NCI-H1436 (cell line): ENCODE measurements at regions not wholly inside any gene's neighbourhood (a gene's known extent, or its start where the extent isn't known, plus 50 kb on each side); places are given as distances from the start of the nearest gene placed in this dataset.
"Not testable (repeated sequence)": the region's sequence is repeated elsewhere in the genome, so short reads cannot be mapped to it uniquely, and the experiment has no call there.

Source experiments
- DNase-seq: peaks from one replicate; lab custom pipeline; 2025; lab: John Stamatoyannopoulos, UW

DNA sequence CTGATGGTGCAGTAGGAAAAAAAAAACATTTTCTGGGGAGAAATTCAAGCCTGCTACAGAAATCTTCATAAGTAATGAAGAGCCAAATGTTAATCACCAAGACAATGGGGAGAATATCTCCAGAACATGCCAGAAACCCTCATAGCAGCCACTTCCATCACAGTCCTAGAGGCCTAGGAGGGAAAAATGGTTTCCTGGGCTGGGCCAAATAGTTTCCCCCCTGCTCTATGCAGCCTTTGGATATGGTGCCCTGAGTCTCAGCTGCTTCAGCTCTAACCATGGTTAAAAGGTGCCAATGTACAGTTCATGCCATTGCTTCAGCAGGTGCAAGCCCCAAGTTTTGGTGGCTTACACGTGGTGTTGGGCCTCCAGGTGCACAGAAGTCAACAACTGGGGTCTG lies 113.1 kb downstream of the ZNF648 start:
- no peak for DNase-seq

DNA sequence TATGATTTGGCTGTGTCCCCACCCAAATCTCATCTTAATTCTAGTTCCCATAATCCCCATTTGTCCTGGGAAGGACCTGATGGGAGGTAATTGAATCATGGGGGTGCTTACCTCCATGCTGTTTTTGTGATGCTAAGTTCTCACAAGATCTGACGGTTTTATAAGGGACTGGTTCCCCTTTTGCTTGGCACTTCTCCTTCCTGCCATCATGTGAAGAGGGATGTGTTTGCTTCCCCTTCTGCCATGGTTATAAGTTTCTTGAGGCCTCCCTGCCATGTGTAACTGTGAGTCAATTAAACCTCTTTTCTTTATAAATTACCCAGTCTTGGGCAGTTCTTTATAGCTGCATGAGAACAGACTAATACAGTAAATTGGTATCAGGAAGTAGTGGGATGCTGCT lies 114.1 kb downstream of the ZNF648 start:
- no peak for DNase-seq

DNA sequence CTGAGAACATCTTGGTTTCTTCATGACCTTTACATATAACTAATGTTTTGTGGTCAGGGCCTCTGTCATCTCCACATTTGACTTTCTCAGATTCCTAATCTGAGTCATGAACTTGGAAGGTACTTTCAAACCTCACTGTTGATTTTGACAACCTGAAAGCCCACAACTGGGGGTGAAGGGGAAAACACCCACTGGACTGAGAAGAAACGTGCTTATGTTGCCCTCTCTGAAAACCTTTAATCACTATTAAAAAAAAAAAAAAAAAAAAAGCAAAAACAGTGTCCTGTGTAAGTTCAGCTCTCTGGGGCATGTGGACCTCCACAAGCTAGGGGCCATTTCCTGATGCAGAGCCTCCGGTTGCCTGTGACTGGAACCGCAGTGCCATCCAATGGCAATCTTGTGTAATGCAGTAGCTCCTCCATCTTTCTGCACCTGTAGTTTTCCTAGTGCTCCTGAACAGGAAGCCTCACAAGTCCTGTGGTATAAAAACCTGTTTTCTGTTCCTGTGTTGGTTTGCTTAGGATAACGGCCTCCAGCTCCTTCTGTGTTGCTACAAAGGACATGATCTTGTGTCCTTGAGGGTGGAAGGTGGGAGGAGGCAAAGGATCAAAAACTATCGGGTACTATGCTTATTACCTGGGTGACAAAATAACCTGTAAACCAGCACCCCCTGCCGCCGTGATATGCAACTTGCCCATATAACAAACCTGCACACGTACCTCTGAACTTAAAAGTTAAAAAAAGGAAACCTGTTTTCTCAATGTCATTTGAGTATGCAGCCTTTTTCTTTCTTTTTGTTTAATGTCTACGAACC lies 124.5 kb downstream of the ZNF648 start:
- peak; percentile 56 for DNase-seq

DNA sequence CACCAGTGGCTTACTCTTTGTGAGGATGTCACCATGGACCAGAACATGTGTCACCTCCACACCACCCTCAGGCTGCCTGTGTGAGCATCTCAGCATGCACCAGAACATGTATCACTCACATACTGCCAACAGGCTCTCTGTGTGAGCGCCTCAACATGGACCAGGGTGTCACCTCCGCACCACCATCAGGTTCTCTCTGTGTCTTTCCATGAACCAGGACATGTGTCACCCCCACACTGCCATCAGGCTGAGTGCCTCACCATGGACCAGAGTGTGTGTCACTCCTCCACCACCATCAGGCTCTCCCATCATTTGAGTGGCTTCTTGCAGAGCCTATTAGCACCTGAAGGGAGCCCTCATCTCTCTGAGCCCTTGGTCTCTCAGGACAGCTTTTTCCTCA lies 125.2 kb downstream of the ZNF648 start:
- no peak for DNase-seq

DNA sequence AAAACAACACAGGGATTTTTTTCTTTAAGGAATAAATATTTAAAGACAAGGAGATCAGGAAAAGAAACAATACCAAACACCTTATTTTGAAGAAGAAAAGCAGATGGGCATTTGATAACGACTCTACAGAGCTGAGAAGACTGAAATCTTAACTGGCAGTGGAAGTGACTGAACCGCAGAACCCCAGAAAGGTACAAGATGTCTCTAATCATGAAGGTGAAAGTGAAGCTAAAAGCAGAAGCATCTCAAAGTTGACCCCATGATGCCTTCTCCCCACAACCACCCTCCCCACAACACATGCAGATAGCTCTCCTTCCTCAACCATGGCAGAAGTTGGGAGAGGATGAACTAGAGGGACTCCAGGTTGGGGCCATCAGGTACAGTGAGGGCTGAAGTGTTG lies 129.6 kb downstream of the ZNF648 start:
- DNase-seq = no peak

DNA sequence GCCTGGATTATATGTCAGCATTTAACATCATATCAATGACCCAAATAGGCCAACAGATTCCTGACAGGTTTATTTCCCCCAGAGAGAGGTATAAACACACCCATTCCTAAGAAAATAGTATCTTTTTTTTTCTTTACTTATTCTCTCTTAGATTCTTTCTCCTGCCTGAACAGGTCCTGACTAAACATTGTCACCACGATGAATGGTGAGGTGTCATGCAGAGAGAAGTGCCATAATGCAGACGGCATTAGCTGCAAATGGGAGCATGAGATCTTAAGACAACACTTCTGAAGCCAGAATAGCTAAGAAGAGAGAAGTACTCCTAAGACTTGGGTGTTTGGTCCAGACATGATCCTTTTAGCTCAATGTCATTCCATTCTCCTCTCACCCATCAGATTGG lies 131.3 kb downstream of the ZNF648 start:
- no peak for DNase-seq

DNA sequence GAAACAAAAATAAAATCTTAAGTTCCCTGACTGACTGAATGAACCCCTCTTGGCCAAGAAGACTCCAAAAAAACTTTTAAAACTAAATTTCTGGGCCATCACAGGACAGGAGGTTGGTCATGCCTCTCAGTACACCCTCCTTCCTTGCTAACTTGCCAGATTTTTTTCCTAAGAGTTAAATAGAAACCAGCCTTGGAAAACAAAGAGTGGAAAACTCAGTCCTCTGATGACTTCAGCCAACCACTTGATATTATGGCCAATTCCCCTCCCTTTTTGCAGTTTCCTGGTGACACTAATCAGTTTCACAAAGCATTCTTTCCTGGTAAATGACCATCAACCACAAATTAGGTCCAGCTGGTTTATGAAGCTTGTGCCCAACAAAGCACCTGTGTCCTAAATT lies 134.8 kb downstream of the ZNF648 start:
- no peak for DNase-seq

DNA sequence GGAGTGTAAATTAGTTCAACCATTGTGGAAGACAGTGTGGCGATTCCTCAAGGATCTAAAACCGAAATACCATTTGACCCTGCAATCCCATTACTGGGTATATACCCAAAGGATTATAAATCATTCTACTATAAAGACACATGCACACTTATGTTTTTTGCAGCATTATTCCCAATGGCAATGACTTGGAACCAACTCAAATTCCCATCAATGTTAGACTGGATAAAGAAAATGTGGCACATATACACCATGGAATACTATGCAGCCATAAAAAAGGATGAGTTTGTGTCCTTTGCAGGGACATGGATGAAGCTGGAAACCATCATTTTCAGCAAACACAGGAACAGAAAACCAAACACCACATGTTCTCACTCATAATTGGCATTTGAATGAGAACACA lies 137.5 kb downstream of the ZNF648 start:
- not testable (repeated sequence) for DNase-seq

DNA sequence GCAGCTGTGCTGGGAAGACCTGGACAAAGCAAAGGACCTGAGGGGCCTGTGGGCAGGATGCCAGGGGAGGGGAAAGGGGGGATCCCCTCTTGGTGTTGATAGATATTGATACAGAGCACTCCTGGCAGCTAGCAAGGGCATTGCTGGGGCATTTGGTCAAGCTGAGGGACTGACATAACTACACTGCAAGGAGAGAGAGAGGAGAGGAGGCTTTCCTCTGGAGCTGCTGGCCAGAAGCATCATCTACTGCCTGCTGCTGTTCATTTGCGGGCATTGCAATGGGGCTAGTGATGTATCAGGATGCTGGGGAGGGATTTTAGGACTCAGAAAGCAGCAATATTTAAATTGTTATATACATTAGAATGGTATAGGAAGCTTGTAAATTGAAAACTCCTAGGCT lies 142.0 kb downstream of the ZNF648 start:
- DNase-seq = no peak

DNA sequence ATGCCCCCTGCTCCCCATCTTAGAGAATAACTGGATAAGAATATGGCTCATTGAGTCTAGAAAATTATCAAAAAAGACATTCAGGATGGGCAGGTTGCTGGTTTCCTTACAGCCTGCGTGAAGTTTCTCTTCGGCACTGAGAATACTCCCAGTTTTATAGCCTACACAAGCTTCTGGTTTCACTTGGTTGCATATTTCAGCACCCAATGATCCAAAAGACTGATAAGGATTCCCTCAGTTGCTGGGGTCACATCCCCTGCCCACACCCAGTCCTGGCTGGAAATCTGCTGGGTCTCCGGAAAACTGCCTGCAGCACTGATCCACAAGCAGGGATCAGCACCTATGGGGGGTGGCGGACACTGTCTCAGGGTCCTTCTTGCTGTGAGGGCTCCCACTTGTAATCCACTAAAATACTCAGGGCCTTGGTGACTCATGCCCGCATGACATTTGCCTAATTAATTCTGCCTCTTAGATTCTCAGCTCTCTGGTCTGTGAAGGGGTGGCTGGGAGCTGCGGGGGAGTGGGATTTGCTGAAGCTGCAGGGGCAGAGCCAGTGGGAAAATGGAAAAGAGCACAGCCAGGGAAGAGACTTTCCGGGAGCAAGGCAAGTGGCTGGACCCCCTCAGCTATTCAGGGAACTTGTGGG lies 142.5 kb downstream of the ZNF648 start:
- DNase-seq = no peak

DNA sequence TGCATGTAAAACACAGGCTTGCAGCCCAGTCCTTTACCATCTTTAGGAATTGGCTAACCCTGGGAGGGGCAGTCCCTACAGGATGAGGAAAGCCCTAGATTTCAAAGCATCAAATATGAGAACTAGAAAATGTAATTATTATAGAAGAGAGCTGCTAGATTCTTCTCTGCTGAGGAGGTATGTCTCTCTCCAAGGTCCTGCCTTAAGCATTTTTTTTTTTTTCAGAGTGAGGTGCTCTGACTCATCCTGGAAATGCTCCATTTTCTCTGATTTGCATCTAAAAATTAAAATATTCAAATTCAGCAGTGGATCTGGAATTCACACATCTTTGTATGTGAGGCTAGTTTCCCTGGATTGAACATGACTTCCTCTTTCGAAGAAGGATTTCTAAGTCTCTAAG lies 149.8 kb downstream of the ZNF648 start:
- no peak for DNase-seq

DNA sequence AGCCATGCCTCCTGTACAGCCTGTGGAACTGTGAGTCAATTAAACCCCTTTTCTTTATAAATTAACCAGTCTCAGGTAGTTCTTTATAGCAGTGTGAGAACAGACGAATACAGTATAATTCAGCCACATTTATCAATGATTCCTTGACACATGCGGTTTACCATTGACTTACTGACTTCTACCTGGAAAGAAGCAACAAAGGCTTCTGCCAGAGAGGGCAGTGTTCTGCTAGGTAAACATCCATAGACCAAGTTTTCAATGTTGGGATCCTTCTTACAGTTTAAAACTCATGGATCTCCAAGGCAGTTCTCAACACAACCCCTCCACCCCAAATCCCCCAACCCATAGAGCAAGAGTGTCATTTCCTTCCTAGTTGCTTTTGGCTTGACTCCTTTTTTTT lies 150.6 kb downstream of the ZNF648 start:
- DNase-seq = no peak

DNA sequence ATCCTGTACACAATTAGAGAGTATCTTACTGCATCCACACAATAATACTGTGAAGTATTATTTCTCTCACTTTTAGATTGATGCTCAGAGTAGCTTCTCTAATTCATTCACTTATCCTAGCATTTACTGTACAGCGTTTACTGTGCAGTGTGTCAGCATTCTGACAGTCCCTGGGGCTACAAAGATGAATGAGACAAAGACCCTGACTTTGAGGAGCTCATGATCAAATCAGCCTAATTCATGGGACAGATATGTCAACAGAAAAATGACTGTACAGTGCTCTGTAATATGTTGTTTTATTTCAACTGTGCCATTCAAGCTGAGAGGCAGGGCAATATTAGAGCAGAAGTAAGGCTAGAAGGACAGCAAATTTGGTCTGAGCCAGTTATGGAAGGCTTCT lies 152.5 kb downstream of the ZNF648 start:
- no peak for DNase-seq

DNA sequence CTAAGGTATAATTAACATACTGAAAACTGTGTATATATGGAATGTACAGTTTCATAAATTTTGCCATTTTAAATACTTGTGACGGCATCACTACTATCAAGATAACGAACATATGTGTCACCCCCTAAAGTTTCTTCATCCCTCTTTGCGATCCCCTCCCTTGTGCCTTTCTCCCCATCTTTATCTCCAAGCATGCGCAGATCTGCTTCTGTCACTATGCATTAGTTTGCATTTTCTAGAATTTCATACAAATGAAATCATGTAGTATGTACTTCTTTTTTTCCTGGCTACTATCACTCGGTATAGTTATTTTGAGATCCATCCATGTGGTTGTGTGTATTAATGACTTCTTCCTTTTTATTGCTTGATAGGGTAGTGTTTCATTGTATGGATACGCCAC lies 154.9 kb downstream of the ZNF648 start:
- no peak for DNase-seq

DNA sequence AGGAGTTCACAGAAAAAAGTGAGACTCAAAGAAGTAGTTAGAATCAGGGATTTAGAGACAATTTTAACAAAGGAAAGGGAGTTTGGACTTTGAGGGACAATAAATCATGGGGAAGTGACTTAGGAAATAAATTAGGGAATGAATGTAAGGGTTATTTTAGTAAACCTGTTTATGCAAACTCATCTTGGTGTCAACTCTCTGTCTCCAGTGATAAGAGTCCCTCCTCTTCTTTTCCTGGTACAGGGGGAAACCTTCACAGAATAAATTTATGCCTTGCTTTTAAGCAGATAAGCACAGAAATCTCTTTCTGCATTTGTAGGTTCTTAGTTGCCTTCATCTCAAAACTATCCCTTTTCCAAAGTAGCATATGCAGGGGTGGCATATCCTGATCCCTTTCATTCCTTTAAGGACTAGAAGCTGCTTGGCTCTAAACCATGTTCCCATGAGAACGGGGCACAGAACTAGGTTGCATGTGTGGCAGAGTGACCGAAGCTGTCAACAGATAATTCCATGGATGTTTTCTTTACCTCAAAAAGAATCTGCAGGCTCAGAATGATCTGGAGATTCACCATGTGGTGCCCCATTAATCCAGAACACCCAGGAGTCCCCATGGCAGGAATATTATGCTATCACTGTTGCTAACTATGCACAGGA lies 155.4 kb downstream of the ZNF648 start:
- DNase-seq = no peak

DNA sequence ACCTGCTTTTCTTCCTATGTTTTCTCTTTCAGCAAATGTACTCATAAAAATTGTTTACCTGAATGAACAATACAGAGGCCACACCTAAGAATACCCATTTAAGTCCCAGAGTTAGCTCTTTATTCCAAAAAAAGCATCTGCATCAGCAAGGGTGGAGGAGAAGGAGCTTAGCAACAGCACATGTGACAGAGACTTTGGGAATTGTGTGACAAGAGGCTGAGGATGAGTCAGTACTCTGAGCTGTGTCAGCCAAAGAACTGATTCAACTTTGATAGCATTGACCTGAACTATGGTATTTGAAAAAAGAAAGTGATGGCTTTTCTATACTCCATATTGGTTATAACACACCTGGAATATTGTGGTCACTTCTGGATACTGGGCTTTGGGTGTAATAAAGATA lies 162.7 kb downstream of the ZNF648 start:
- DNase-seq = no peak

DNA sequence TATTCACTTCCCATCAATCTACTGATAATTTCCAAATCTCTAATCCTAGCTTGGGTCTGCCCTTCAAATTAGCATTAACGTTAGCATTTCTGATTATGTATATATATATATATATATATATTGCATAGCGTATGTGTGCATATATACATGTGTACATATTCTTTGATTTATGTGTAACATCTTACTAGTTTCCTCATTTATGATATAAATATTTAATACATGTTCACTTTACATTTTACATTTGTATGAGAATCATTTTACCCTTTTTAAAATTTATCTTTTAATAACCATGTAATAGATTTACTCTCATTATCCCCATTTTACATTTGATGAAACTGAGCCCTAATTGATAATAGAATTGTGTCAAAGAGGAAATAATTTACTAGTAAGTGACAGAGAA lies 164.7 kb downstream of the ZNF648 start:
- DNase-seq = no peak

DNA sequence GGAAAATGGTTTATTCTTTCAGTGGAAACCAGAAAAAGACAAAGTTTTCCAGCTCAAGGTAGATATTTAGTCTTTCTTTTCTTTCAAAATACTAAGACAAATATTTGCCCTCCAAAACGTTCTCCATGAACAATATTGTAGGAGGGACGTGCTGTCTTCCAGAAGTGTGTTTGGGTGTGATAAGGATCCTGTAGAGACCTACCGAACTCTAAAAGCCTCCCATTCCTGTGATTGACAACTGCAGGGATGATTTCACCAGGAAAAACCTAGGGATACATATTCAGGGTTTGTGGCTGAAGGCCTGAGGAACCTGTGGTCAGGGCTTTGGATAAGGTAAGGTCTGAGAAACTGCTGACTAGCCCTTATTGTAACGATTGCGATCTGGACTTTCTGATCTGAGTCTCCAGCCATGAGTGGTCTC lies 167.1 kb downstream of the ZNF648 start:
- no peak for DNase-seq

DNA sequence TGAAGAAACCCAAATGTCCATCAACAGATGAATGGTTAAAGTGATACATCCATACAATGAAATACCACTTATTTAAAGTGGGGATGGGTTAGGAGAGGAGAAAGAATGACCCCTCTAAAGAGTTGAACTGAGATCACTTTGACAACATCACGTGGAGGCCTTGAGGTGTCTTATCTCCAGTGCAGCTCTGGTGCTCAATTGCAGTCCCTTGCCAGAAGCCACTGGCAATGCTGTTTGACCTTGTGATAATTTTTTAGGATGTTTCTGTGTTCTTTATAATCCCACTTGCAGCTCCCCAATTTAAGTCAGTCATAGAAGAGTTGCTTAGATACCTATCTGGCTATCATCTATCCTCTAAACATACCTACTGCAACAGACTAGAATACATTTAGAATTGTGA lies 167.6 kb downstream of the ZNF648 start:
- no peak for DNase-seq

DNA sequence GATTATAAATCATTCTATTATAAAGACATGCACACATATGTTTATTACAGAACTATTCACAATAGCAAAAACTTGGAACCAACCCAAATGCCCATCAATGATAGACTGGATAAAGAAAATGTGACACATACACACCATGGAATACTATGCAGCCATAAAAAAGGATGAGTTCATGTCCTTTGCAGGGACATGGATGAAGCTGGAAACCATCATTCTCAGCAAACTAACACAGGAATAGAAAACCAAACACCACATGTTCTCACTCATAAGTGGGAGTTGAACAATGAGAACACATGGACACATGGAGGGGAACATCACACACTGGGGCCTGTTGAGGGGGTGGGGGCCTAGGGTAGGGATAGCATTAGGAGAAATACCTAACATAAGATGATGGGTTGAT lies 168.4 kb downstream of the ZNF648 start:
- DNase-seq = not testable (repeated sequence)

DNA sequence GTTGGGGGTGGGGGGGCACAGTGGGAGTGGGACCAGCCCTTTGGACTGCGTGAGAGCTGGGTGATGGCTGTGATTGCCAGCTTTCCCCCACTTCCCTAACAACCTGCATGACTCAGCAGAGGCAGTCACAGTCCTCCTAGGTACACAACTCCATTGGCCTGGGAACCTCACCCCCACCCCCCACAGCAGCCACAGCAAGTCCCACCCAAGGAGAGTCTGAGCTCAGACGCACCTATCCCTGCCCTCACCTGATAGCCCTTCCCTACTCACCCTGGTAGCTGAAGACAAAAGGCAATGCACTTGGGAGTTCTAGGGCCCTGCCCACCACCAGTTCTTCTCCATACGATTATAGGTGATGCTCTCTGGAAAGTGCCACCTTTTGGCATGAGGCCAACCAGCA lies 188.9 kb downstream of the ZNF648 start:
- no peak for DNase-seq

DNA sequence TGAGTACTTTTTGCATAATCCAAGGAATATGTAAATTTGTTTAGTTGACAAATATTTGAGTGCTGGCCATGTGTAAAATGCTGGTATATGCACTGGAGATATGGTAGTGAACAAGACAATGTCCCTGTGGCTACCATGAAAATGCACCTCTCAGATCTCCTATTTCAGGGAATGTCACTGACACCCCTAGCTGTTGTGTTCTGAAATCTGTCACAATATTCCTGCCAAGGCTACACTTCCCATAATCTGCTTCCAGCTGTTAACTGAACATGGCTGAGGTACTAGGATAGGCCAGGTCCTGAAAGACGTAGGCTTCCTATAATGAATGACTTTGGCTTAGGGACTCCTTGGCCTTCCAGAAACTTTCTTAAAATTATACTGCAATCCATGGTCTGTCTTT lies 197.8 kb downstream of the ZNF648 start:
- no peak for DNase-seq

DNA sequence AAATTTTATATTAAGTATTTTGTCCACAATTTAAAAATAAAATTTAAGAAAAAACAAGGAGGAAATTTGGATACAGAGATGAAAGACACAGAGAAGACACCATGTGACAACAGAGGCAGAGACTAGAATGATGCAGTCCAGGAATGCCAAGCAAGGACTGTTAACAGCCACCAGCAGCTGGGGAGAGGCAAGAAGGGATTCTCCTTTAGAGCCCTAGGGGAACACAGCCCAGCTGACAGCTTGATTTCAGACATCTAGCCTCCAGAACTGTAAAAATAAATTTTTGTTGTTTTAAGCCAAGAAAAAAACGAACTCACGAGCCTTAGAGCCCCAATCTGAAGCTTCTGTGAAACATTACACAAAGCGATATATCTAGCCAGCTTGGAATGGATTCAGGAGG lies 198.5 kb downstream of the ZNF648 start:
- no peak for DNase-seq
